HepG2 (cell line): ENCODE measurements at regions not wholly inside any gene's neighbourhood (a gene's known extent, or its start where the extent isn't known, plus 50 kb on each side); places are given as distances from the start of the nearest gene placed in this dataset.

Source experiments
- ATAC-seq: fragments of 200-7000 bp; cut with Tn5 transposase; 3 replicates; pipeline ENCODE4 v1.9.1; 2020; ENCODE audit warnings: mild to moderate bottlenecking, moderate library complexity
- BruUV-seq: library from RNA; stranded (reverse); fragments of 400-500 nt; replicated peaks from 2 replicates; lab custom pipeline; 2021; lab: Mats Ljungman, UMichigan
- CTCF ChIA-PET: fragments of 300-600 bp; formaldehyde crosslinking; extraction: SDS; loops from one replicate; lab custom pipeline; 2021; ENCODE audit warnings: low total read pairs, inconsistent platforms, low intra/inter-chr PET ratio; lab: Yijun Ruan, JAX
- POLR2A ChIA-PET: fragments of 350-600 bp; sonication (Branson Sonifier 250); formaldehyde crosslinking; loops from one replicate; lab custom pipeline; 2020; ENCODE audit warnings: antibody characterized with exemption, inconsistent platforms; lab: Yijun Ruan, JAX
- DNase-seq: peaks from one replicate; pipeline ENCODE4 v3.0.0-alpha.2; 2015; ENCODE audit warnings: low spot score
- FAIRE-seq: peaks from 3 replicates; lab custom pipeline; 2011; peaks lifted over from hg19 to GRCh38; lab: Jason Lieb, UNC
- H2AFZ ChIP-seq: one replicate; pipeline ENCODE4 v1.6.1; 2011; ENCODE audit warnings: low read length, inconsistent platforms
- H3K27ac ChIP-seq: fragments of 300-600 bp; 3 replicates; pipeline ENCODE4 v1.8.0; 2011; ENCODE audit warnings: mixed run types, mild to moderate bottlenecking, mixed read lengths, low read length, inconsistent platforms; ENCODE audit not compliant: insufficient read depth; ENCODE audit errors: extremely low read length
- H3K27me3 ChIP-seq, 2 experiments: fragments of 200-600 bp in 1 of 2; 2 replicates in 1 of 2; 3 replicates in 1 of 2; pipeline versions ENCODE4 v1.6.0 to v1.8.0; 2011; ENCODE audit warnings: low read length in 2 of 2, mild to moderate bottlenecking in 2 of 2, moderate library complexity in 2 of 2, inconsistent platforms in 1 of 2; ENCODE audit not compliant: insufficient read depth in 2 of 2, control insufficient read depth in 1 of 2
- H3K36me3 ChIP-seq, 2 experiments: fragments of 200-600 bp in 1 of 2; replicated peaks in 1 of 2; 2 replicates in 1 of 2; 3 replicates in 1 of 2; pipeline versions ENCODE4 v1.5.1 to v1.8.0; 2011; ENCODE audit warnings: low read length in 2 of 2, inconsistent platforms in 1 of 2; ENCODE audit not compliant: insufficient read depth in 2 of 2, control insufficient read depth in 1 of 2
- H3K4me1 ChIP-seq: 2 replicates; pipeline ENCODE4 v1.5.1; 2012; ENCODE audit warnings: low read length, inconsistent platforms; ENCODE audit not compliant: insufficient read depth
- H3K4me2 ChIP-seq: 2 replicates; pipeline ENCODE4 v1.6.0; 2011; ENCODE audit warnings: low read depth, low read length, inconsistent platforms
- H3K4me3 ChIP-seq, 3 experiments: fragments of 200-600 bp in 1 of 3; sonication (generic), shearing (Covaris generic) in 1 of 3; replicated peaks in 1 of 3; 2 replicates each; pipeline ENCODE4 v1.5.1; 2011 to 2016; ENCODE audit warnings: low read length in 3 of 3, inconsistent platforms in 2 of 3, low read depth in 2 of 3, mild to moderate bottlenecking in 2 of 3, control low read depth in 1 of 3, mixed read lengths in 1 of 3; ENCODE audit not compliant: insufficient read depth in 1 of 3
- H3K79me2 ChIP-seq: one replicate; pipeline ENCODE4 v1.6.1; 2011; ENCODE audit warnings: low read length, inconsistent platforms; ENCODE audit not compliant: insufficient read depth
- H3K9ac ChIP-seq: 2 replicates; pipeline ENCODE4 v1.6.0; 2011; ENCODE audit warnings: mild to moderate bottlenecking, low read depth, low read length, inconsistent platforms; ENCODE audit not compliant: insufficient read depth
- H3K9me3 ChIP-seq: 2 replicates; pipeline ENCODE4 v1.5.1; 2012; ENCODE audit warnings: mild to moderate bottlenecking, low read length
- H4K20me1 ChIP-seq: 2 replicates; pipeline ENCODE4 v1.6.0; 2011; ENCODE audit warnings: inconsistent platforms, mild to moderate bottlenecking, low read length, moderate library complexity; ENCODE audit not compliant: insufficient read depth
- DNMT1 ChIP-seq: sonication (generic); formaldehyde crosslinking; IDR thresholded peaks from 2 replicates; pipeline ENCODE4 v1.5.1; 2020; ENCODE audit warnings: mild to moderate bottlenecking, missing genetic modification reagents
- GTF3A ChIP-seq: sonication (generic); formaldehyde crosslinking; conservative IDR thresholded peaks from 2 replicates; pipeline ENCODE4 v1.4.0; 2020; ENCODE audit warnings: mild to moderate bottlenecking, missing genetic modification reagents
- HOMEZ ChIP-seq: IDR thresholded peaks from 2 replicates; pipeline ENCODE4 v1.6.1; 2016; ENCODE audit warnings: low read depth
- ISX ChIP-seq: sonication (generic); formaldehyde crosslinking; conservative IDR thresholded peaks from 2 replicates; pipeline ENCODE4 v1.5.0; 2020; ENCODE audit warnings: missing genetic modification reagents
- MLLT10 ChIP-seq: sonication (generic); formaldehyde crosslinking; IDR thresholded peaks from 2 replicates; pipeline ENCODE4 v1.4.0; 2020; ENCODE audit warnings: missing genetic modification reagents
- MLX ChIP-seq: IDR thresholded peaks from 2 replicates; pipeline ENCODE4 v1.6.1; 2016
- MTF1 ChIP-seq: sonication (generic); formaldehyde crosslinking; IDR thresholded peaks from 2 replicates; pipeline ENCODE4 v1.5.0; 2020; ENCODE audit warnings: missing genetic modification reagents
- NFE2 ChIP-seq: sonication (generic); formaldehyde crosslinking; IDR thresholded peaks from 2 replicates; pipeline ENCODE4 v1.4.0; 2020; ENCODE audit warnings: missing genetic modification reagents
- NKX3-1 ChIP-seq: sonication (generic); formaldehyde crosslinking; IDR thresholded peaks from 2 replicates; pipeline ENCODE4 v1.5.0; 2020; ENCODE audit warnings: missing genetic modification reagents
- RELA ChIP-seq: sonication (generic); formaldehyde crosslinking; IDR thresholded peaks from 2 replicates; pipeline ENCODE4 v1.4.0; 2020; ENCODE audit warnings: missing genetic modification reagents
- TEF ChIP-seq: sonication (generic); formaldehyde crosslinking; IDR thresholded peaks from 2 replicates; pipeline ENCODE4 v1.5.0; 2020; ENCODE audit warnings: missing genetic modification reagents
- ZBTB4 ChIP-seq: sonication (generic); formaldehyde crosslinking; IDR thresholded peaks from 2 replicates; pipeline ENCODE4 v1.4.0; 2020; ENCODE audit warnings: missing genetic modification reagents, mild to moderate bottlenecking, borderline replicate concordance
- ZFP36 ChIP-seq: fragments of 150-350 bp; IDR thresholded peaks from 2 replicates; pipeline ENCODE4 v1.6.1; 2018; ENCODE audit warnings: borderline replicate concordance, low read length, low read depth; ENCODE audit not compliant: partially characterized antibody
- ZMYM4 ChIP-seq: sonication (generic); formaldehyde crosslinking; IDR thresholded peaks from 2 replicates; pipeline ENCODE4 v1.8.1; 2023; ENCODE audit warnings: mild to moderate bottlenecking, missing genetic modification reagents
- ZNF17 ChIP-seq: sonication (generic); formaldehyde crosslinking; IDR thresholded peaks from 2 replicates; pipeline ENCODE4 v1.5.0; 2020; ENCODE audit warnings: mild to moderate bottlenecking, missing genetic modification reagents
- ZNF230 ChIP-seq: sonication (generic); formaldehyde crosslinking; IDR thresholded peaks from 2 replicates; pipeline ENCODE4 v1.4.0; 2020; ENCODE audit warnings: mild to moderate bottlenecking, missing genetic modification reagents
- ZNF34 ChIP-seq: sonication (generic); formaldehyde crosslinking; IDR thresholded peaks from 2 replicates; pipeline ENCODE4 v1.4.0; 2020; ENCODE audit warnings: mild to moderate bottlenecking, missing genetic modification reagents, borderline replicate concordance
- ZNF367 ChIP-seq: sonication (generic); formaldehyde crosslinking; IDR thresholded peaks from 2 replicates; pipeline ENCODE4 v1.4.0; 2020; ENCODE audit warnings: missing genetic modification reagents, borderline replicate concordance
- ZNF550 ChIP-seq: sonication (generic); formaldehyde crosslinking; IDR thresholded peaks from 2 replicates; pipeline ENCODE4 v1.4.0; 2020; ENCODE audit warnings: mild to moderate bottlenecking, missing genetic modification reagents, borderline replicate concordance
- ZNF678 ChIP-seq: sonication (generic); formaldehyde crosslinking; IDR thresholded peaks from 2 replicates; pipeline ENCODE4 v1.4.0; 2020; ENCODE audit warnings: mild to moderate bottlenecking, missing genetic modification reagents
- WGBS: methylation state at CpG from one replicate; pipeline ENCODE4 v1.1.6; 2017; ENCODE audit warnings: low lambda C conversion rate; 5-methylcytosine and 5-hydroxymethylcytosine counted together
- in situ Hi-C: cut with HindIII; loops from 2 replicates; pipeline ENCODE4 v1.10.0; 2017; ENCODE audit warnings: low pct_unique_long_range_greater_than_20kb; ENCODE audit not compliant: extremely low pct_ligation_motif_present
- intact Hi-C: fragments of 100-400 bp; cut with micrococcal nuclease; formaldehyde crosslinking; loops from one replicate; pipeline ENCODE4 v1.10.0; 2022; ENCODE audit not compliant: unreplicated experiment

DNA sequence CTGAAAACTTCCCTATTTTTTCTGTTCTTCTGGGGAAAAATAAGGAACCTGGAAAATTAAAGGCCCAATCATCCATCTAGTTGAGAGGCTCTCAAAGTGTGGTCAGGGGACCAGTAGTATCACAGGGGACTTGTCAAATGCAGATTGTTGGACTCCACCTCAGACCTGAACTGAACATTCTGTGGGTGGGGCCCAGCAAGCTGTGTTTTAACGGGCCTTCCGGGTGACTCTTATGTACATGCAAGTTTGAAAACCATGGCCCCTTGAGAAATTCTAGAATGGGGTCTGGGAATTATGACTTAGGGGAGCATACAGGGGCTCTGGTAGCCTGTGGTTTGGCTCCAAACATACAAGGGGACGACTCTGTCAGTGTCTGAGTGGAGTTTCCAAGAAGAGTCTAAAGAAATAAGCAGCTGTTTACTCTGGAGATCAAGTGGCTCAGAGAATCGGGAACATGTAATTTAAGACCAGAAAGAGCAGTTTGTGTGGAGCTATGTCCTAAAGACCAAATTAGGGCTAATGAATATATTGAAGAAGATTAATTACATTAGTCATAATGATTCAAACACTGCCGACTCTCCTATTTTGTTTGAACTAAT, 177.4 kb downstream of the SLC28A3 start (continued):
- no peak for TF ChIP-seq TEF
- TF ChIP-seq ZNF230 (CRISPR knock-in tag) = no peak

- DNase-seq (no peak), ATAC-seq (no peak), FAIRE-seq (no peak)
- Histone ChIP-seq H3K4me1 (peaks cover 9% of the 10 kb centered on the region; the same call in 1 of the 2 replicates), H3K27me3 (peaks cover 0 to 2% of the 10 kb centered on the region in 2 experiments; a peak in 1 of 5 replicates), H3K9me3 (no peaks in the 10 kb centered on the region), H2AFZ (no peak overlapping the region), H3K27ac (no peak overlapping the region), H3K4me3 (no peak overlapping the region), H3K9ac (no peak overlapping the region), H4K20me1 (no peaks in the 10 kb centered on the region), H3K79me2 (no peaks in the 10 kb centered on the region), H3K4me2 (no peak overlapping the region), H3K36me3 (no peaks in the 10 kb centered on the region)
- 32% methylated on average over 13 of the region's 13 CpGs for whole genome bisulfite sequencing
- POLR2A ChIA-PET = no interaction called here
- intact Hi-C loops (no loop called here), in situ Hi-C loops (no loop called here)
- CTCF ChIA-PET = no interaction called here
- no TSS peak for BruUV-seq
- no peak for TF ChIP-seq RELA (CRISPR knock-in tag)
- no peak for TF ChIP-seq ZFP36
- no peak for TF ChIP-seq NFE2 (CRISPR knock-in tag)
- no peak for TF ChIP-seq DNMT1
- TF ChIP-seq ZNF678 (CRISPR knock-in tag) = no peak
- TF ChIP-seq GTF3A = no peak
- TF ChIP-seq ZNF367 (CRISPR knock-in tag) = no peak
- TF ChIP-seq ZNF17 = no peak
- TF ChIP-seq ZNF550 = no peak
- no peak for TF ChIP-seq ZMYM4
- TF ChIP-seq MTF1 (CRISPR knock-in tag) = no peak
- no peak for TF ChIP-seq NKX3-1 (CRISPR knock-in tag)
- no peak for TF ChIP-seq MLLT10
- no peak for TF ChIP-seq ISX
- TF ChIP-seq MLX (CRISPR knock-in tag) = no peak
- no peak for TF ChIP-seq HOMEZ (CRISPR knock-in tag)
- no peak for TF ChIP-seq ZNF34
- no peak for TF ChIP-seq ZBTB4 (CRISPR knock-in tag)
Measured at GRCh38 chr9:84166891-84167290, 173.7 kb downstream of the SLC28A3 start.
